Peyer's patch (tissue), 4 donors: ENCODE measurements at regions not wholly inside any gene's neighbourhood (a gene's known extent, or its start where the extent isn't known, plus 50 kb on each side); places are given as distances from the start of the nearest gene placed in this dataset.

Experiments
- DNase-seq, 3 donors: peaks; one replicate each; pipeline ENCODE4 v3.0.0-alpha.2; 2017 to 2019
- H3K27ac ChIP-seq, 4 donors: fragments of 200-600 bp; sonication (generic); one replicate each; pipeline ENCODE4 v1.5.1; 2016 to 2019
- H3K27me3 ChIP-seq, 2 donors: fragments of 200-600 bp; sonication (generic); one replicate each; pipeline ENCODE4 v1.5.1; 2019
- H3K36me3 ChIP-seq, 3 donors: fragments of 200-600 bp; sonication (generic); one replicate each; pipeline ENCODE4 v1.5.1; 2016 to 2019
- H3K4me1 ChIP-seq, 4 donors: fragments of 200-600 bp; sonication (generic); one replicate each; pipeline ENCODE4 v1.5.1; 2016 to 2019
- H3K4me3 ChIP-seq, 4 donors: fragments of 200-600 bp; sonication (generic); 1 replicate in 3 of 4; 2 replicates in 1 of 4; pipeline ENCODE4 v1.5.1; 2016 to 2019; ENCODE audit warnings: mild to moderate bottlenecking in 1 of 4
- H3K9me3 ChIP-seq, 4 donors: fragments of 200-600 bp; sonication (generic); one replicate each; pipeline ENCODE4 v1.5.1; 2016 to 2019; ENCODE audit warnings: mild to moderate bottlenecking in 1 of 4
- POLR2A ChIP-seq, 2 donors: fragments of 450-650 bp; IDR thresholded peaks; one replicate each; pipeline ENCODE4 v1.5.1; 2017; ENCODE audit warnings: antibody characterized with exemption in 2 of 2, mild to moderate bottlenecking in 2 of 2, moderate library complexity in 2 of 2
- TF ChIP-seq, protein P1 (sequence below), 6 experiments: fragments of 450-650 bp in 4 of 6; fragments of 200-600 bp in 2 of 6; sonication (generic) in 1 of 6; IDR thresholded peaks; one replicate each; pipeline ENCODE4 v1.5.1; 2017 to 2019; ENCODE audit warnings: antibody characterized with exemption in 6 of 6, mild to moderate bottlenecking in 3 of 6, moderate library complexity in 1 of 6

GRCh38 chr1:104468282-104468681 lies 718.6 kb downstream of the AMY1C start:
- Histone ChIP-seq H3K36me3 (no peaks in the 10 kb centered on the region), H3K4me3 (no peak overlapping the region), H3K27ac (no peak overlapping the region), H3K9me3 (no peaks in the 10 kb centered on the region), H3K27me3 (no peaks in the 10 kb centered on the region), H3K4me1 (no peaks in the 10 kb centered on the region)
- TF ChIP-seq POLR2A (IDR thresholded peaks at IDR 0.05), result no peak
- TF ChIP-seq, protein P1, sequence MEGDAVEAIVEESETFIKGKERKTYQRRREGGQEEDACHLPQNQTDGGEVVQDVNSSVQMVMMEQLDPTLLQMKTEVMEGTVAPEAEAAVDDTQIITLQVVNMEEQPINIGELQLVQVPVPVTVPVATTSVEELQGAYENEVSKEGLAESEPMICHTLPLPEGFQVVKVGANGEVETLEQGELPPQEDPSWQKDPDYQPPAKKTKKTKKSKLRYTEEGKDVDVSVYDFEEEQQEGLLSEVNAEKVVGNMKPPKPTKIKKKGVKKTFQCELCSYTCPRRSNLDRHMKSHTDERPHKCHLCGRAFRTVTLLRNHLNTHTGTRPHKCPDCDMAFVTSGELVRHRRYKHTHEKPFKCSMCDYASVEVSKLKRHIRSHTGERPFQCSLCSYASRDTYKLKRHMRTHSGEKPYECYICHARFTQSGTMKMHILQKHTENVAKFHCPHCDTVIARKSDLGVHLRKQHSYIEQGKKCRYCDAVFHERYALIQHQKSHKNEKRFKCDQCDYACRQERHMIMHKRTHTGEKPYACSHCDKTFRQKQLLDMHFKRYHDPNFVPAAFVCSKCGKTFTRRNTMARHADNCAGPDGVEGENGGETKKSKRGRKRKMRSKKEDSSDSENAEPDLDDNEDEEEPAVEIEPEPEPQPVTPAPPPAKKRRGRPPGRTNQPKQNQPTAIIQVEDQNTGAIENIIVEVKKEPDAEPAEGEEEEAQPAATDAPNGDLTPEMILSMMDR (IDR thresholded peaks at IDR 0.05), result no peak
- DNase-seq, result no peak

DNA sequence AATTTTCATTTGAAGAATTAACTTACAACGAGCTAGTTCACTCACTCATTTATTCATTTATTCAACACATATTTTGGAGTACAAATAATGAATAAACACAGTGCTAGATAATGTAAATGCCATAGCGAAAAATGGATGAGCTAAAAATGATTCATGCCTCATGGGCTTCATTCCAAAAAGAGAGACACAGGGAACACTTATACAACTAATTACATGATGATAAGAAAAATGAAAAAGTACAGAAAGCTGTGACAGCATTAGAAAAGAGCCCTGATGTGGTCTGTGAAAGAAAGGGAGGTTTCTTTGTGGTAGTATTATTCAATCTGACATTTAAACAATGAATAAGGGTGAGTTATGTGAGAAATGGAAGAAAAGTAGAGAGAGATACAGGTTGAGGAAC lies 726.4 kb downstream of the AMY1C start:
- Histone ChIP-seq H3K27me3 (no peaks in the 10 kb centered on the region), H3K4me1 (no peaks in the 10 kb centered on the region), H3K4me3 (no peak overlapping the region), H3K27ac (no peak overlapping the region), H3K36me3 (no peaks in the 10 kb centered on the region), H3K9me3 (no peaks in the 10 kb centered on the region)
- no peak for DNase-seq
- no peak for TF ChIP-seq POLR2A (IDR thresholded peaks at IDR 0.05)
- TF ChIP-seq, protein P1 (IDR thresholded peaks at IDR 0.05), result no peak

DNA sequence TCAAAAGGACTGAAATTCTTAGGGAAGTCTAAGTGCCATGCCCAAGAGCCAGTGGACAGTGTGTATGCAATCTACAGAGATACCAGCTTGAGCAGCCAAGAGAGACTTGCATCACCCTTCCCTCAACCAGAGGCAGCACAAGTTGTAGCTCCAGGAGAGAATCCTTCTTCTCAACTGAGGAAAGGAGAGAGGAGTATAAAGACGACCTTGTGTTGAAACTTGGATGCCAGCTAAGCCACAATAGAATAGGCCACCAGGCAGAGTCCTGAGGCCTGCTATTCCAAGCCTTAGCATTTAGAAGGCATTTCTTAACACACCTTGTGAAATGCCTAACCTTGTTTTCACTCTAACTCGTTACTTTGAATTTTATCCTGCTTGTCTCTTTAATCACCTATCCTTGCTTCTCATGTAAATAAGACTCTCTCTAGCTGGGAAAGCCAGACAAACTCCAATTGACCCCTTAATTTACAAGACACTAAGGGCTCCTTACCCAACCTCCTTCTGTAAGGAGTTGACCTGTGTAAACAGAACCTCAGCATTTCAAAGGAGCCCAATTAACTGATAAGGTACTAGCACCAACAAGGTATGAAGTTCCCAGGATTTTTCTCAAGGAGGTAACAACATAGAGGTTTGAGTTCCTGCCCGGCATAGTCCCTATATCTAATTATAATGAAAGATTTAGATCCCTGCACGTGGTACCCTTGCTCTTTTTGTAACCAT lies 738.8 kb downstream of the AMY1C start:
- no peak for TF ChIP-seq POLR2A (IDR thresholded peaks at IDR 0.05)
- TF ChIP-seq, protein P1 (IDR thresholded peaks at IDR 0.05), result no peak
- H3K4me3 ChIP-seq, result no peak overlapping the region

GRCh38 chr1:104526158-104526795 lies 776.6 kb downstream of the AMY1C start:
- Histone ChIP-seq H3K27ac (no peak overlapping the region), H3K9me3 (no peaks in the 10 kb centered on the region), H3K4me3 (no peak overlapping the region), H3K4me1 (no peaks in the 10 kb centered on the region), H3K36me3 (no peaks in the 10 kb centered on the region), H3K27me3 (no peaks in the 10 kb centered on the region)
- TF ChIP-seq, protein P1 (IDR thresholded peaks at IDR 0.05), result no peak
- TF ChIP-seq POLR2A (IDR thresholded peaks at IDR 0.05), result no peak
- no peak for DNase-seq

More for the DNA sequence above, 738.8 kb downstream of the AMY1C start:
- Histone ChIP-seq H3K4me1 (no peaks in the 10 kb centered on the region), H3K27ac (no peak overlapping the region), H3K27me3 (no peaks in the 10 kb centered on the region), H3K36me3 (no peaks in the 10 kb centered on the region), H3K9me3 (peaks cover 0 to 7% (median 0%) of the 10 kb centered on the region in 4 donors)
- DNase-seq, result no peak

- TF ChIP-seq, protein P1 (IDR thresholded peaks at IDR 0.05), result no peak
- TF ChIP-seq POLR2A (IDR thresholded peaks at IDR 0.05), result no peak
- no peak for DNase-seq
- H3K27me3 ChIP-seq, result no peaks in the 10 kb centered on the region
Observed at GRCh38 chr1:104531990-104532389, 782.3 kb downstream of the AMY1C start.

More at GRCh38 chr1:104531990-104532389, 782.3 kb downstream of the AMY1C start:
- Histone ChIP-seq H3K27ac (no peak overlapping the region), H3K9me3 (no peaks in the 10 kb centered on the region), H3K36me3 (no peaks in the 10 kb centered on the region), H3K4me1 (no peaks in the 10 kb centered on the region), H3K4me3 (no peak overlapping the region)
